Panc1 (cell line): ENCODE measurements at regions not wholly inside any gene's neighbourhood (a gene's known extent, or its start where the extent isn't known, plus 50 kb on each side); places are given as distances from the start of the nearest gene placed in this dataset.

Source experiments
- ATAC-seq: fragments of 200-7000 bp; cut with Tn5 transposase; 2 replicates; pipeline ENCODE4 v1.9.1; 2020; ENCODE audit warnings: mild to moderate bottlenecking, moderate library complexity
- BruUV-seq: library from RNA; stranded (reverse); fragments of 400-500 nt; replicated peaks from 2 replicates; lab custom pipeline; 2021; lab: Mats Ljungman, UMichigan
- CTCF ChIA-PET: fragments of 300-600 bp; sonication (Branson Sonifier 250); formaldehyde crosslinking; loops from one replicate; lab custom pipeline; 2022; ENCODE audit warnings: antibody characterized with exemption; lab: Charles Lee
- POLR2A ChIA-PET: fragments of 300-600 bp; sonication (Branson Sonifier 250); formaldehyde crosslinking; loops from one replicate; lab custom pipeline; 2022; ENCODE audit warnings: antibody characterized with exemption; lab: Charles Lee
- DNase-seq: peaks from one replicate; pipeline ENCODE4 v3.0.0-alpha.2; 2010; ENCODE audit warnings: low read depth, low spot score
- H3K27ac ChIP-seq: 2 replicates; pipeline ENCODE4 v1.5.1; 2011; ENCODE audit warnings: mild to moderate bottlenecking, low read length, inconsistent platforms
- H3K27me3 ChIP-seq: fragments of 200-500 bp; sonication (Bioruptor generic); 2 replicates; pipeline ENCODE4 v1.6.0; 2014; ENCODE audit warnings: low read length, inconsistent platforms; ENCODE audit not compliant: control insufficient read depth, insufficient read depth
- H3K36me3 ChIP-seq: fragments of 200-500 bp; sonication (Bioruptor generic); 2 replicates; pipeline ENCODE4 v1.5.1; 2014; ENCODE audit warnings: inconsistent platforms, mild to moderate bottlenecking, low read length, moderate library complexity; ENCODE audit not compliant: control insufficient read depth, insufficient read depth
- H3K4me1 ChIP-seq: 2 replicates; pipeline ENCODE4 v1.5.1; 2011; ENCODE audit warnings: inconsistent platforms, mild to moderate bottlenecking, low read length, moderate library complexity; ENCODE audit not compliant: control insufficient read depth, insufficient read depth
- H3K4me3 ChIP-seq, 2 experiments: 2 replicates each; pipeline ENCODE4 v1.5.1; 2011 to 2012; ENCODE audit warnings: low read depth in 2 of 2, low read length in 2 of 2, mild to moderate bottlenecking in 2 of 2, inconsistent platforms in 1 of 2, moderate library complexity in 1 of 2
- H3K9me3 ChIP-seq: fragments of 200-500 bp; sonication (Bioruptor generic); 2 replicates; pipeline ENCODE4 v1.5.1; 2014; ENCODE audit warnings: low read depth, mild to moderate bottlenecking, inconsistent platforms, low read length, moderate library complexity; ENCODE audit not compliant: control insufficient read depth, insufficient read depth
- CTCF ChIP-seq: fragments of 450-650 bp; IDR thresholded peaks from 2 replicates; pipeline ENCODE4 v1.5.1; 2017; ENCODE audit warnings: mild to moderate bottlenecking
- POLR2AphosphoS5 ChIP-seq: IDR thresholded peaks from 2 replicates; pipeline ENCODE4 v1.6.1; 2012; ENCODE audit warnings: mild to moderate bottlenecking, low read depth, low read length, moderate library complexity
- REST ChIP-seq, 2 experiments: IDR thresholded peaks; 2 replicates each; pipeline ENCODE4 v1.6.1; 2011 to 2012; ENCODE audit warnings: low read depth in 2 of 2, control low read depth in 1 of 2, low read length in 1 of 2, mild to moderate bottlenecking in 1 of 2, moderate library complexity in 1 of 2; ENCODE audit not compliant: insufficient read depth in 1 of 2
- SIN3A ChIP-seq: IDR thresholded peaks from 2 replicates; pipeline ENCODE4 v1.6.1; 2012; ENCODE audit warnings: low read depth, mild to moderate bottlenecking, low read length, moderate library complexity, borderline replicate concordance; ENCODE audit not compliant: insufficient read depth
- TCF7L2 ChIP-seq: IDR thresholded peaks from 2 replicates; pipeline ENCODE4 v1.6.1; 2011; ENCODE audit warnings: mild to moderate bottlenecking, low read depth, low read length, inconsistent platforms
- in situ Hi-C: cut with HindIII; loops from 2 replicates; pipeline ENCODE4 v1.10.0; 2016; ENCODE audit warnings: low sequenced_read_pairs, low pct_unique_long_range_greater_than_20kb
- intact Hi-C: fragments of 100-400 bp; cut with micrococcal nuclease; formaldehyde crosslinking; loops from one replicate; pipeline ENCODE4 v1.10.0; 2022; ENCODE audit not compliant: unreplicated experiment

- CTCF ChIA-PET: no interaction called here
- no peak overlapping the region for H3K4me3 ChIP-seq
- no peaks in the 10 kb centered on the region for H3K36me3 ChIP-seq
- TF ChIP-seq CTCF (no peak), TCF7L2 (no peak), SIN3A (no peak), REST (IDR thresholded peaks at IDR 0.05; ENCODE audit: insufficient read depth in 1 of 2, low read depth in 2 of 2, low read length in 1 of 2) (no peak), POLR2AphosphoS5 (no peak)
- no TSS peak for BruUV-seq
- ATAC-seq (no peak), DNase-seq (no peak)
- no peaks in the 10 kb centered on the region for H3K4me1 ChIP-seq
- no peak overlapping the region for H3K27ac ChIP-seq
- POLR2A ChIA-PET: interaction anchor here (0.6 kb wide), 1 partner anchor 1089 kb away, joined by 3 read pairs; no protein-coding TSS in a partner anchor
- in situ Hi-C loops: no loop called here
- H3K9me3 ChIP-seq: no peaks in the 10 kb centered on the region
- intact Hi-C loops: no loop called here
- no peaks in the 10 kb centered on the region for H3K27me3 ChIP-seq
Observed at GRCh38 chr6:169118346-169118830, 135.3 kb downstream of the THBS2 start.

- Histone ChIP-seq H3K36me3 (no peaks in the 10 kb centered on the region), H3K4me1 (no peaks in the 10 kb centered on the region), H3K4me3 (no peak overlapping the region), H3K9me3 (no peaks in the 10 kb centered on the region), H3K27me3 (no peaks in the 10 kb centered on the region), H3K27ac (no peak overlapping the region)
- intact Hi-C loops (no loop called here), in situ Hi-C loops (no loop called here)
- ATAC-seq (no peak), DNase-seq (no peak)
- ChIA-PET CTCF (no interaction called here), POLR2A (no interaction called here)
- no TSS peak for BruUV-seq
- TF ChIP-seq SIN3A: no peak
- no peak for TF ChIP-seq TCF7L2
- no peak for TF ChIP-seq POLR2AphosphoS5
- no peak for TF ChIP-seq CTCF
- TF ChIP-seq REST (IDR thresholded peaks at IDR 0.05; ENCODE audit: insufficient read depth in 1 of 2, low read depth in 2 of 2, low read length in 1 of 2): no peak
Observed at GRCh38 chr6:169117663-169118062, 136.0 kb downstream of the THBS2 start.
